IMR-90 (cell line): ENCODE measurements at regions not wholly inside any gene's neighbourhood (a gene's known extent, or its start where the extent isn't known, plus 50 kb on each side); places are given as distances from the start of the nearest gene placed in this dataset.
"Not testable (repeated sequence)": the region's sequence is repeated elsewhere in the genome, so short reads cannot be mapped to it uniquely, and the experiment has no call there.

Source experiments
- ATAC-seq: fragments of 200-7000 bp; cut with Tn5 transposase; 2 replicates; pipeline ENCODE4 v1.9.1; 2020; ENCODE audit warnings: low read depth, mild to moderate bottlenecking, moderate library complexity
- BruUV-seq: library from RNA; stranded (reverse); fragments of 400-500 nt; replicated peaks from 2 replicates; lab custom pipeline; 2021; lab: Mats Ljungman, UMichigan
- CTCF ChIA-PET: fragments of 300-600 bp; formaldehyde crosslinking; extraction: SDS; loops from one replicate; lab custom pipeline; 2021; ENCODE audit warnings: antibody characterized with exemption; lab: Yijun Ruan, JAX
- POLR2A ChIA-PET: fragments of 300-600 bp; sonication (Branson Sonifier 250); formaldehyde crosslinking; loops from one replicate; lab custom pipeline; 2022; ENCODE audit warnings: antibody characterized with exemption; ENCODE audit not compliant: unreplicated experiment; lab: Charles Lee
- DNase-seq: peaks from one replicate; pipeline ENCODE4 v3.0.0; 2013
- H2AFZ ChIP-seq: replicated peaks from 2 replicates; pipeline ENCODE3; 2013; ENCODE audit warnings: low read length, mild to moderate bottlenecking; ENCODE audit not compliant: poor library complexity
- H2AK5ac ChIP-seq: 2 replicates; pipeline ENCODE4 v1.6.1; 2013; ENCODE audit warnings: low read depth, low read length, inconsistent platforms
- H2AK9ac ChIP-seq: replicated peaks from 2 replicates; pipeline ENCODE3; 2013; ENCODE audit warnings: mild to moderate bottlenecking, low read depth, low read length, moderate library complexity; ENCODE audit not compliant: poor library complexity
- H2BK120ac ChIP-seq: 2 replicates; pipeline ENCODE4 v1.6.1; 2013; ENCODE audit warnings: low read depth, low read length, inconsistent platforms
- H2BK15ac ChIP-seq: 3 replicates; pipeline ENCODE4 v1.6.1; 2013; ENCODE audit warnings: low read depth, low read length, inconsistent platforms
- H2BK20ac ChIP-seq: 2 replicates; pipeline ENCODE4 v1.6.1; 2013; ENCODE audit warnings: low read depth, mild to moderate bottlenecking, inconsistent platforms, low read length, moderate library complexity
- H2BK5ac ChIP-seq: 2 replicates; pipeline ENCODE4 v1.6.1; 2013; ENCODE audit warnings: mild to moderate bottlenecking, low read depth, low read length, inconsistent platforms; ENCODE audit not compliant: poor library complexity, severe bottlenecking
- H3K14ac ChIP-seq: replicated peaks from 2 replicates; pipeline ENCODE4 v1.6.1; 2013; ENCODE audit warnings: low read depth, low read length, inconsistent platforms
- H3K18ac ChIP-seq: 2 replicates; pipeline ENCODE4 v1.6.1; 2013; ENCODE audit warnings: low read depth, low read length, control low read depth
- H3K23ac ChIP-seq: 2 replicates; pipeline ENCODE4 v1.6.1; 2013; ENCODE audit warnings: low read depth, low read length, inconsistent platforms
- H3K27ac ChIP-seq: 2 replicates; pipeline ENCODE4 v1.5.1; 2013; ENCODE audit warnings: mild to moderate bottlenecking, control low read depth, low read length; ENCODE audit not compliant: insufficient read depth
- H3K27me3 ChIP-seq: 2 replicates; pipeline ENCODE4 v1.6.1; 2013; ENCODE audit warnings: low read length; ENCODE audit not compliant: control insufficient read depth, insufficient read depth
- H3K36me3 ChIP-seq: 2 replicates; pipeline ENCODE4 v1.6.1; 2013; ENCODE audit warnings: low read length, mixed read lengths; ENCODE audit not compliant: control insufficient read depth, insufficient read depth
- H3K4ac ChIP-seq: 2 replicates; pipeline ENCODE4 v1.6.1; 2013; ENCODE audit warnings: low read depth, low read length, inconsistent platforms
- H3K4me1 ChIP-seq: 2 replicates; pipeline ENCODE4 v1.6.1; 2013; ENCODE audit warnings: low read length, mixed read lengths; ENCODE audit not compliant: control insufficient read depth, insufficient read depth
- H3K4me2 ChIP-seq: 2 replicates; pipeline ENCODE4 v1.6.1; 2013; ENCODE audit warnings: low read depth, mild to moderate bottlenecking, control low read depth, low read length, moderate library complexity
- H3K4me3 ChIP-seq: 2 replicates; pipeline ENCODE4 v1.5.1; 2013; ENCODE audit warnings: low read depth, mild to moderate bottlenecking, control low read depth, low read length, moderate library complexity; ENCODE audit not compliant: insufficient read depth
- H3K56ac ChIP-seq: 2 replicates; pipeline ENCODE4 v1.6.1; 2013; ENCODE audit warnings: low read length, inconsistent platforms; ENCODE audit not compliant: insufficient read depth; ENCODE audit errors: extremely low read depth
- H3K79me1 ChIP-seq, 2 experiments: 2 replicates each; pipeline ENCODE4 v1.6.1; 2013; ENCODE audit warnings: low read length in 2 of 2, inconsistent platforms in 1 of 2, low read depth in 1 of 2
- H3K9ac ChIP-seq: 2 replicates; pipeline ENCODE4 v1.6.1; 2013; ENCODE audit warnings: low read depth, low read length, control low read depth
- H3K9me1 ChIP-seq: 2 replicates; pipeline ENCODE4 v1.6.1; 2013; ENCODE audit warnings: low read length, inconsistent platforms; ENCODE audit not compliant: insufficient read depth
- H3K9me3 ChIP-seq: 2 replicates; pipeline ENCODE4 v1.6.1; 2013; ENCODE audit warnings: low read length; ENCODE audit not compliant: control insufficient read depth, insufficient read depth
- H4K20me1 ChIP-seq: 2 replicates; pipeline ENCODE4 v1.6.1; 2013; ENCODE audit warnings: low read length, inconsistent platforms; ENCODE audit not compliant: insufficient read depth
- H4K5ac ChIP-seq: 2 replicates; pipeline ENCODE4 v1.6.1; 2013; ENCODE audit warnings: mild to moderate bottlenecking, low read depth, low read length, control low read depth
- H4K8ac ChIP-seq, 2 experiments: 2 replicates each; pipeline ENCODE4 v1.6.1; 2013; ENCODE audit warnings: low read depth in 2 of 2, low read length in 2 of 2, control low read depth in 1 of 2, inconsistent platforms in 1 of 2
- H4K91ac ChIP-seq: 2 replicates; pipeline ENCODE4 v1.6.1; 2013; ENCODE audit warnings: low read depth, low read length, inconsistent platforms; ENCODE audit not compliant: insufficient read depth
- WGBS, 2 experiments: methylation state at CpG; one replicate each; pipeline versions ENCODE4 v1.1.5 to v1.1.7; 2013; ENCODE audit warnings: missing lambda C conversion rate in 2 of 2; ENCODE audit not compliant: insufficient read length in 1 of 2; ENCODE audit errors: extremely low coverage in 2 of 2; 5-methylcytosine and 5-hydroxymethylcytosine counted together
- dilution Hi-C: fragments of 300-500 bp; cut with HindIII; formaldehyde crosslinking; loops from one replicate; pipeline ENCODE4 v1.14.3; 2018; ENCODE audit warnings: low sequenced_read_pairs; ENCODE audit not compliant: unreplicated experiment
- in situ Hi-C: fragments of 300-500 bp; cut with MboI; formaldehyde crosslinking; loops from 3 replicates; pipeline ENCODE4 v1.14.3; 2019; ENCODE audit warnings: low sequenced_read_pairs, inconsistent platforms, mixed read lengths
- intact Hi-C: fragments of 100-400 bp; cut with micrococcal nuclease; formaldehyde crosslinking; loops from 2 replicates; pipeline ENCODE4 v1.10.0; 2022

DNA sequence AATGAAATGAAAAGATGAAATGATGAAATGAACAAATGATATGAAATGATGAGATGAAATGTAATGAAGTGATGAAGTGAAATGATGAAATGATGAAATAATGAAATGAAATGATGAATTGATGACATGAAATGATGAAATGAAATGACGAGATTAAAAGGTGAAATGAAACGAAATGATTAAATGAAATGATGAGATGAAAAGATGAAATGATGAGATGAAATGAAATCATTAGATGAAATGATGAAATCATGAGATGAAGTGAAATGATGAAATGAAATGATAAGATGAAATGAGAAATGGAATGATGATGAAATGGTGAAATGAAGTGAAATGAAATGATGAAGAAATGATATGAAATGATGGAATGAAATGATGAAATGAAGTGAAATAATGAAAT, 138.1 kb upstream of the ERV3-1 start:
- DNase-seq, dilution Hi-C loops, CTCF ChIA-PET, H3K9me3 ChIP-seq, H3K18ac ChIP-seq, H2AK9ac ChIP-seq, H3K27me3 ChIP-seq, H2BK15ac ChIP-seq, H3K79me1 ChIP-seq, H4K91ac ChIP-seq, ATAC-seq, H4K5ac ChIP-seq, H2BK120ac ChIP-seq, H3K14ac ChIP-seq, POLR2A ChIA-PET, H3K4me2 ChIP-seq, H4K8ac ChIP-seq, H3K9ac ChIP-seq, H3K56ac ChIP-seq, H2AFZ ChIP-seq, H3K23ac ChIP-seq, H3K9me1 ChIP-seq, BruUV-seq, intact Hi-C loops, H2BK5ac ChIP-seq, H3K27ac ChIP-seq, in situ Hi-C loops, H4K20me1 ChIP-seq, H2BK20ac ChIP-seq, H3K4ac ChIP-seq, H3K4me3 ChIP-seq, H2AK5ac ChIP-seq, H3K36me3 ChIP-seq, H3K4me1 ChIP-seq: not testable (repeated sequence)
- 65 to 100% methylated on average over 2 of the region's 2 CpGs for WGBS, 2 experiments

- H3K79me1 ChIP-seq, H2BK5ac ChIP-seq, H3K27ac ChIP-seq, H2BK15ac ChIP-seq, H3K4me1 ChIP-seq, H3K9me1 ChIP-seq, POLR2A ChIA-PET, H2AK5ac ChIP-seq, H3K4me3 ChIP-seq, BruUV-seq, H3K56ac ChIP-seq, in situ Hi-C loops, H2AK9ac ChIP-seq, H3K27me3 ChIP-seq, H2BK120ac ChIP-seq, ATAC-seq, H4K5ac ChIP-seq, intact Hi-C loops, H3K23ac ChIP-seq, H3K9ac ChIP-seq, dilution Hi-C loops, H3K9me3 ChIP-seq, H4K91ac ChIP-seq, H2BK20ac ChIP-seq, H4K20me1 ChIP-seq, CTCF ChIA-PET, H3K14ac ChIP-seq, H4K8ac ChIP-seq, H3K18ac ChIP-seq, DNase-seq, H3K4ac ChIP-seq, H3K36me3 ChIP-seq, H2AFZ ChIP-seq, H3K4me2 ChIP-seq: not testable (repeated sequence)
- no CpG with 5 or more reads among the region's 2 CpGs for WGBS, 2 experiments
Measured at GRCh38 chr7:65144119-65144518, 137.6 kb upstream of the ERV3-1 start.
